Tibial nerve (tissue), 4 donors: ENCODE measurements at regions not wholly inside any gene's neighbourhood (a gene's known extent, or its start where the extent isn't known, plus 50 kb on each side); places are given as distances from the start of the nearest gene placed in this dataset.

Experiments used
- DNase-seq, 2 donors: peaks; one replicate each; pipeline ENCODE4 v3.0.0-alpha.2; 2019; ENCODE audit warnings: low spot score in 2 of 2
- H3K27ac ChIP-seq, 4 donors: fragments of 200-600 bp; sonication (generic) in 3 of 4; one replicate each; pipeline ENCODE4 v1.5.1; 2017 to 2019; ENCODE audit warnings: mild to moderate bottlenecking in 1 of 4
- H3K27me3 ChIP-seq, 2 donors: fragments of 200-600 bp; sonication (generic) in 1 of 2; one replicate each; pipeline versions ENCODE4 v1.5.1 to v1.6.0; 2017 to 2019
- H3K36me3 ChIP-seq, 3 donors: fragments of 200-600 bp; sonication (generic); one replicate each; pipeline ENCODE4 v1.5.1; 2018 to 2019
- H3K4me1 ChIP-seq, 4 donors: fragments of 200-600 bp; sonication (generic) in 3 of 4; one replicate each; pipeline ENCODE4 v1.5.1; 2017 to 2019
- H3K4me3 ChIP-seq, 4 donors: fragments of 200-600 bp; sonication (generic) in 3 of 4; one replicate each; pipeline ENCODE4 v1.5.1; 2017 to 2019; ENCODE audit warnings: mild to moderate bottlenecking in 1 of 4, moderate library complexity in 1 of 4
- H3K9me3 ChIP-seq, 4 donors: fragments of 200-600 bp; sonication (generic) in 3 of 4; one replicate each; pipeline ENCODE4 v1.5.1; 2017 to 2019
- EP300 ChIP-seq, 2 donors: sonication (generic); formaldehyde crosslinking; IDR thresholded peaks; one replicate each; pipeline ENCODE4 v1.6.1; 2017; ENCODE audit warnings: antibody characterized with exemption in 2 of 2, mild to moderate bottlenecking in 1 of 2
- POLR2A ChIP-seq, 2 donors: fragments of 450-650 bp; IDR thresholded peaks; one replicate each; pipeline ENCODE4 v1.6.1; 2017; ENCODE audit warnings: antibody characterized with exemption in 2 of 2, mild to moderate bottlenecking in 2 of 2, moderate library complexity in 2 of 2
- WGBS, 2 donors: methylation state at CpG; one replicate each; pipeline ENCODE4 v1.1.5; 2018; 5-methylcytosine and 5-hydroxymethylcytosine counted together
- TF ChIP-seq, protein P1 (sequence below), 5 experiments: fragments of 200-600 bp in 3 of 5; fragments of 450-650 bp in 2 of 5; sonication (generic) in 3 of 5; IDR thresholded peaks; one replicate each; pipeline ENCODE4 v1.5.1; 2016 to 2019; ENCODE audit warnings: antibody characterized with exemption in 5 of 5, mild to moderate bottlenecking in 3 of 5, moderate library complexity in 2 of 5

DNA sequence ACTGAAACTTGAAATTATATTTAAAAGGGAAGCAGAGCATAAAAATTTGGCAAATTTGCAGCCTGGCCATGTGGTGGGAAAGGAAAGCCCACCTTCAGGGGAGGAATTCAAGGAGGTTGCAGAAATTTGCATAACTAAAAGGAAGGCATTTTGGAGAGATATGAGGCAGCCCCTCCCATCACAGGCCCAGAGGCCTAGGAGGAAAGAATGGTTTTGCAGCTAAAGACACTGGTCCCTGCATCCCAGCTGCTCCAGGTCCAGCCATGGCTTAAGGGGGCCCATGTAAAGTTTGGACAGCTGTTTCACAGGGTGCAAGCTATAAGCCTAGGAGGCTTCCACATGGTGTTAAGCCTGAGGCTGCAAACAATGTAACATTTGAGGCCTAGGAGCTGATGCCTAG is 212.5 kb downstream of the NNT start:
- H3K4me3 ChIP-seq = no peak overlapping the region
- H3K27me3 ChIP-seq = no peaks in the 10 kb centered on the region
- H3K9me3 ChIP-seq = peaks cover 0 to 46% (median 4%) of the 10 kb centered on the region in 4 donors
- no peaks in the 10 kb centered on the region for H3K4me1 ChIP-seq
- H3K36me3 ChIP-seq = no peaks in the 10 kb centered on the region
- DNase-seq = no peak
- TF ChIP-seq POLR2A (IDR thresholded peaks at IDR 0.05) = no peak
- TF ChIP-seq, protein P1, sequence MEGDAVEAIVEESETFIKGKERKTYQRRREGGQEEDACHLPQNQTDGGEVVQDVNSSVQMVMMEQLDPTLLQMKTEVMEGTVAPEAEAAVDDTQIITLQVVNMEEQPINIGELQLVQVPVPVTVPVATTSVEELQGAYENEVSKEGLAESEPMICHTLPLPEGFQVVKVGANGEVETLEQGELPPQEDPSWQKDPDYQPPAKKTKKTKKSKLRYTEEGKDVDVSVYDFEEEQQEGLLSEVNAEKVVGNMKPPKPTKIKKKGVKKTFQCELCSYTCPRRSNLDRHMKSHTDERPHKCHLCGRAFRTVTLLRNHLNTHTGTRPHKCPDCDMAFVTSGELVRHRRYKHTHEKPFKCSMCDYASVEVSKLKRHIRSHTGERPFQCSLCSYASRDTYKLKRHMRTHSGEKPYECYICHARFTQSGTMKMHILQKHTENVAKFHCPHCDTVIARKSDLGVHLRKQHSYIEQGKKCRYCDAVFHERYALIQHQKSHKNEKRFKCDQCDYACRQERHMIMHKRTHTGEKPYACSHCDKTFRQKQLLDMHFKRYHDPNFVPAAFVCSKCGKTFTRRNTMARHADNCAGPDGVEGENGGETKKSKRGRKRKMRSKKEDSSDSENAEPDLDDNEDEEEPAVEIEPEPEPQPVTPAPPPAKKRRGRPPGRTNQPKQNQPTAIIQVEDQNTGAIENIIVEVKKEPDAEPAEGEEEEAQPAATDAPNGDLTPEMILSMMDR (IDR thresholded peaks at IDR 0.05) = no peak
- TF ChIP-seq EP300 (IDR thresholded peaks at IDR 0.05) = no peak
- no peak overlapping the region for H3K27ac ChIP-seq

DNA sequence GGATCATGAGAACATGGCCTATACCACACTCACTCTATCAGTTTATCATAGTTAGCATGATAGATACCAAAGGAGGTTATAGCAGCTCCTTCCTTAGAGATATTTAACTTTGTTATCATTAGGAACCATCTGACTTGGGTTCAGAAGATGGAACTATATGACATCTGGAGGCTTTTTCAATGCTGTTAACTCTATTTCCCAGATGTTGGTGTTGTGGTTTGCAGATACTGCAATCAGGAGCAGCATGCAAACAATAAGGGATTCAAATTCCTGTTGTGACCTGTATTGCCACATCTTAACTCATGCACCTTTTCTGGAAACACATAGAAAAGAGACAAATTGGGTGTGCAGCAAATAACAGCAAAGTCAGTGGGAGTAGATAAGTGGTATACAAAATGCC is 201.7 kb downstream of the NNT start:
- TF ChIP-seq EP300 (IDR thresholded peaks at IDR 0.05) (no peak), POLR2A (IDR thresholded peaks at IDR 0.05) (no peak)
- TF ChIP-seq, protein P1 (IDR thresholded peaks at IDR 0.05) = no peak
- H3K9me3 ChIP-seq = no peaks in the 10 kb centered on the region
- H3K4me1 ChIP-seq = no peaks in the 10 kb centered on the region
- H3K4me3 ChIP-seq = no peak overlapping the region
- no peak overlapping the region for H3K27ac ChIP-seq
- no peaks in the 10 kb centered on the region for H3K36me3 ChIP-seq
- H3K27me3 ChIP-seq = no peaks in the 10 kb centered on the region
- DNase-seq = no peak

DNA sequence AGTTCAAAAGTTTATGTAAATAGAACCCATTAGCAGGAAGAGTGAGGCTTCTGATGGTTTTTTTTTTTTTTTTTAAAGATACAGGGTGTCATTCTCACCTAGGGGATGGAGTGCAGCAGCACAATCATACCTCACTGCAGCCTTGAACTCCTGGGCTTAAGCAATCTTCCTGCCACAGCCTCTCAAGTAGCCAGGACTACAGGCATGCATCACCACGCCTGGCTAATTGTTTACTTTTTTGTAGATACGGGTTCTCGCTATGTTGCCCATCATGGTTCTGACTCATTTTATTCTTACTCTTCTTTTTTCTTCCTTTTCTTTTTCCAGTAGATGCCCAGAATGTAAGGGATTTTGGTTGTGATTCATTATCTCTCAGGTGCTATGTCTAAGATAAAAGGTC is 201.1 kb downstream of the NNT start:
- Histone ChIP-seq H3K27me3 (no peaks in the 10 kb centered on the region), H3K27ac (no peak overlapping the region), H3K9me3 (no peaks in the 10 kb centered on the region), H3K36me3 (no peaks in the 10 kb centered on the region), H3K4me1 (no peaks in the 10 kb centered on the region), H3K4me3 (no peak overlapping the region)
- TF ChIP-seq, protein P1 (IDR thresholded peaks at IDR 0.05) = no peak
- TF ChIP-seq POLR2A (IDR thresholded peaks at IDR 0.05) (no peak), EP300 (IDR thresholded peaks at IDR 0.05) (no peak)
- DNase-seq = no peak
- WGBS, 2 donors = 91 to 93% methylated on average over 3 of the region's 3 CpGs

DNA sequence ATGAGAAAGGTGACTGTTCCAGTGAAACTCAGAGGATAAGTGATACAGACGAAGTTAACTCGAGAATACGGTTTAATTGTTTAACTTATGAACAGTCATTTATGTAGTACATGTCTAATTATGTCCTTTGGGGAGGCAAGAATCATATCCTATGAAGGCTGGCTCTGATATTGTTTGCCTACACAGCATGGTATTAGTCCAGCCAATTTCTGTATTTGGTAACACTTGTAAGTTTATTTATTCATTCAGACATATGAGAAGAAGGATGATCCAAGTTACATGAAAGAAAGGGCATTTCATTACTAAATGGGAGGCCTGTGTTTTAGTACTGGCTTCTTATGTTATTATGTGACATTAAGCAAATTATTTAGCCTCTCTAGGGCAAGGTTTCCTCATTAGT is 199.7 kb downstream of the NNT start:
- H3K9me3 ChIP-seq = no peaks in the 10 kb centered on the region
- TF ChIP-seq, protein P1 (IDR thresholded peaks at IDR 0.05) = no peak
- no peak for TF ChIP-seq POLR2A (IDR thresholded peaks at IDR 0.05)
- no peak for TF ChIP-seq EP300 (IDR thresholded peaks at IDR 0.05)
- WGBS, 2 donors = 80 to 84% methylated on average over 3 of the region's 3 CpGs
- no peak for DNase-seq
- H3K4me1 ChIP-seq = no peaks in the 10 kb centered on the region
- no peak overlapping the region for H3K4me3 ChIP-seq
- no peak overlapping the region for H3K27ac ChIP-seq
- H3K36me3 ChIP-seq = no peaks in the 10 kb centered on the region
- H3K27me3 ChIP-seq = no peaks in the 10 kb centered on the region

DNA sequence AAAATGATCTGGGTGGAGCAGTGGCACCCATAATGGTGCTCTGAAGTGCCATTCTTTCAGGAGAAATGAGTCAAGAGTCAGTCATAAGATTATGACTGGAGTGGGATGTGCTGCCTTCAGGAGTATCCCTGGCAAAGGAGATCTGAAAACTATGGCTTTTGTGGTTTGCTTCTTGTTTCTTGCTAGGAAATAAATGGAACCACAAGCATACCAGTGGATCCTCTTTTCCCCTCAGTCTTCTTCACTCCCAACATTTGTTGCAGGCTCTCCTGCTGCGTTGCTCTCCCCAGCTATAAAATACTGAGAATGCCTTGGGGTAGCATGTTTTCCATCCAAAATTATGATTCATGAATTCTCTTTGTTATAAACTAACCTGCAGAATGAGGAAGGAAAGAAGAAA is 199.1 kb downstream of the NNT start:
- no peaks in the 10 kb centered on the region for H3K4me1 ChIP-seq
- no peak overlapping the region for H3K27ac ChIP-seq
- TF ChIP-seq, protein P1 (IDR thresholded peaks at IDR 0.05) = no peak
- no peak for TF ChIP-seq EP300 (IDR thresholded peaks at IDR 0.05)
- TF ChIP-seq POLR2A (IDR thresholded peaks at IDR 0.05) = no peak
- H3K27me3 ChIP-seq = no peaks in the 10 kb centered on the region
- no peak for DNase-seq
- WGBS, 2 donors = 60 to 70% methylated on average over 1 of the region's 1 CpG
- H3K9me3 ChIP-seq = no peaks in the 10 kb centered on the region
- H3K36me3 ChIP-seq = no peaks in the 10 kb centered on the region
- no peak overlapping the region for H3K4me3 ChIP-seq
